SK-N-SH treated with all-trans-retinoic acid at 6 μM for 48 hours (cell line): ENCODE measurements at regions not wholly inside any gene's neighbourhood (a gene's known extent, or its start where the extent isn't known, plus 50 kb on each side); places are given as distances from the start of the nearest gene placed in this dataset.

Source experiments
- ARNTL ChIP-seq: fragments of 450-650 bp; formaldehyde crosslinking; IDR thresholded peaks from 2 replicates; pipeline ENCODE4 v1.5.0; 2020; ENCODE audit warnings: low read depth, mild to moderate bottlenecking, moderate library complexity, borderline replicate concordance
- CREB5 ChIP-seq: fragments of 250-450 bp; sonication (Bioruptor Pico); IDR thresholded peaks from 2 replicates; pipeline ENCODE4 v1.5.1; 2020; ENCODE audit warnings: low read depth, mild to moderate bottlenecking, moderate library complexity
- OSR1 ChIP-seq: fragments of 250-450 bp; sonication (Bioruptor Pico); IDR thresholded peaks from 2 replicates; pipeline ENCODE4 v1.8.0; 2022; ENCODE audit warnings: moderate library complexity, mild to moderate bottlenecking, inconsistent platforms
- POU6F1 ChIP-seq: fragments of 250-450 bp; sonication (Bioruptor Pico); IDR thresholded peaks from 2 replicates; pipeline ENCODE4 v1.8.0; 2021; ENCODE audit warnings: low read depth, mild to moderate bottlenecking, moderate library complexity, borderline replicate concordance
- SNAI2 ChIP-seq: fragments of 250-450 bp; sonication (Bioruptor Pico); IDR thresholded peaks from 2 replicates; pipeline ENCODE4 v1.5.0; 2020; ENCODE audit warnings: mild to moderate bottlenecking, moderate library complexity

- TF ChIP-seq CREB5 (no peak), SNAI2 (CRISPR knock-in tag) (no peak), POU6F1 (CRISPR knock-in tag) (no peak), ARNTL (CRISPR knock-in tag) (no peak), OSR1 (CRISPR knock-in tag) (no peak)
Measured at GRCh38 chr6:16836144-16836981, 75.1 kb upstream of the ATXN1 start.
